NCI-H1436 treated with DMSO at 0.1 percent for 48 hours (cell line): ENCODE measurements at regions not wholly inside any gene's neighbourhood (a gene's known extent, or its start where the extent isn't known, plus 50 kb on each side); places are given as distances from the start of the nearest gene placed in this dataset.

Source experiments
- DNase-seq: peaks from one replicate; lab custom pipeline; 2025; lab: John Stamatoyannopoulos, UW

GRCh38 chr1:106755682-106756406 lies 300.6 kb upstream of the PRMT6 start:
- no peak for DNase-seq

- no peak for DNase-seq
These were observed 299.7 kb upstream of the PRMT6 start for GRCh38 chr1:106756752-106757151.

GRCh38 chr1:106768077-106768476 lies 288.4 kb upstream of the PRMT6 start:
- DNase-seq, result no peak

GRCh38 chr1:106768501-106768900 lies 288.0 kb upstream of the PRMT6 start:
- DNase-seq, result no peak

- DNase-seq, result no peak
These were observed 283.3 kb upstream of the PRMT6 start for GRCh38 chr1:106773206-106773605.

GRCh38 chr1:106780066-106780465 lies 276.4 kb upstream of the PRMT6 start:
- no peak for DNase-seq

GRCh38 chr1:106780806-106781569 lies 275.5 kb upstream of the PRMT6 start:
- DNase-seq, result no peak

GRCh38 chr1:106785176-106785575 lies 271.3 kb upstream of the PRMT6 start:
- no peak for DNase-seq

GRCh38 chr1:106787520-106787919 lies 269.0 kb upstream of the PRMT6 start:
- no peak for DNase-seq

GRCh38 chr1:106789686-106790085 lies 266.8 kb upstream of the PRMT6 start:
- DNase-seq, result no peak

- DNase-seq, result no peak
These were observed 265.4 kb upstream of the PRMT6 start for GRCh38 chr1:106791041-106791440.

GRCh38 chr1:106793651-106794050 lies 262.8 kb upstream of the PRMT6 start:
- no peak for DNase-seq

GRCh38 chr1:106798991-106799390 lies 257.5 kb upstream of the PRMT6 start:
- DNase-seq, result no peak

- DNase-seq, result no peak
These were observed 254.3 kb upstream of the PRMT6 start for GRCh38 chr1:106802181-106802580.

- DNase-seq, result no peak
These were observed 242.1 kb upstream of the PRMT6 start for GRCh38 chr1:106814418-106814817.

GRCh38 chr1:106817575-106817974 lies 238.9 kb upstream of the PRMT6 start:
- no peak for DNase-seq

GRCh38 chr1:106831511-106831910 lies 225.0 kb upstream of the PRMT6 start:
- no peak for DNase-seq

GRCh38 chr1:106836708-106837107 lies 219.8 kb upstream of the PRMT6 start:
- no peak for DNase-seq

- DNase-seq, result no peak
These were observed 213.0 kb upstream of the PRMT6 start for GRCh38 chr1:106843518-106843917.

- DNase-seq, result no peak
These were observed 209.8 kb upstream of the PRMT6 start for GRCh38 chr1:106846656-106847055.

- no peak for DNase-seq
These were observed 195.4 kb upstream of the PRMT6 start for GRCh38 chr1:106861110-106861509.

- DNase-seq, result no peak
These were observed 187.6 kb upstream of the PRMT6 start for GRCh38 chr1:106868828-106869227.

GRCh38 chr1:106875622-106876021 lies 180.9 kb upstream of the PRMT6 start:
- DNase-seq, result no peak

GRCh38 chr1:106876384-106876783 lies 180.1 kb upstream of the PRMT6 start:
- DNase-seq, result no peak
